HFFc6 (cell line): ENCODE measurements at regions not wholly inside any gene's neighbourhood (a gene's known extent, or its start where the extent isn't known, plus 50 kb on each side); places are given as distances from the start of the nearest gene placed in this dataset.
"Not testable (repeated sequence)": the region's sequence is repeated elsewhere in the genome, so short reads cannot be mapped to it uniquely, and the experiment has no call there.

ENCODE experiments used
- DNase-seq: peaks from one replicate; pipeline ENCODE4 v3.0.0-alpha.2; 2018
- H3K27ac Mint-ChIP-seq: 2 replicates; pipeline ENCODE4 v1.8.0; 2020; ENCODE audit warnings: mild to moderate bottlenecking, mixed read lengths
- H3K27me3 Mint-ChIP-seq: 2 replicates; pipeline ENCODE4 v1.8.0; 2021; ENCODE audit warnings: mild to moderate bottlenecking, moderate library complexity, mixed read lengths; ENCODE audit not compliant: insufficient read depth
- H3K36me3 Mint-ChIP-seq: 2 replicates; pipeline ENCODE4 v1.8.0; 2021; ENCODE audit warnings: low read depth, mixed read lengths
- H3K4me1 Mint-ChIP-seq: 2 replicates; pipeline ENCODE4 v1.8.0; 2020; ENCODE audit warnings: low read depth, mixed read lengths
- H3K4me3 Mint-ChIP-seq: 2 replicates; pipeline ENCODE4 v1.8.0; 2020; ENCODE audit warnings: mild to moderate bottlenecking, moderate library complexity, mixed read lengths
- H3K9me3 Mint-ChIP-seq: 2 replicates; pipeline ENCODE4 v1.8.0; 2020; ENCODE audit warnings: mild to moderate bottlenecking, mixed read lengths
- TF ChIP-seq, protein P1 (sequence below): fragments of 200-600 bp; sonication (generic); IDR thresholded peaks from 2 replicates; pipeline ENCODE4 v1.5.0; 2021; ENCODE audit warnings: antibody characterized with exemption, mild to moderate bottlenecking

DNA sequence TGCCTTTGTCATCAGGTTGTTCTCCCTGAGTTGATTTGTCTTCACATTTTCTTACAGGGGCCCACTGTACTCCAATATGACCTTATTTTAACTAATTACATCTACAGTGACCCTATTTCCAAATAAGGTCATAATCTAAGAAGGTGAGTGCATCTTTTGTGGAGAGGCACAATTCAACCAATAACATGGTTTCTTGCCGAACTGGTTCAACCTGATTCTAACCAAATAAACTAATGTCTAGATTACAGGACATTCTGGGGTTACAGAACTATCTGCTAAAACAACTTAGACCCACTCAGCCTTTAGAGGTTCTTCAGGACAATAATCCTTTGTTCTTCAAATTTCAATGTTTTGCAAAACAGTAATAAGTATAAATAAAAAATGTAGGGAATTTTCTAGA, 496.5 kb upstream of the SOX11 start:
- Mint-ChIP-seq H3K36me3 (no peaks in the 10 kb centered on the region; the same call in 1 of the 2 replicates), H3K27ac (no peak overlapping the region), H3K4me3 (no peak overlapping the region), H3K27me3 (no peaks in the 10 kb centered on the region), H3K4me1 (no peaks in the 10 kb centered on the region), H3K9me3 (peaks cover 37% of the 10 kb centered on the region)
- no peak for DNase-seq
- TF ChIP-seq, protein P1, sequence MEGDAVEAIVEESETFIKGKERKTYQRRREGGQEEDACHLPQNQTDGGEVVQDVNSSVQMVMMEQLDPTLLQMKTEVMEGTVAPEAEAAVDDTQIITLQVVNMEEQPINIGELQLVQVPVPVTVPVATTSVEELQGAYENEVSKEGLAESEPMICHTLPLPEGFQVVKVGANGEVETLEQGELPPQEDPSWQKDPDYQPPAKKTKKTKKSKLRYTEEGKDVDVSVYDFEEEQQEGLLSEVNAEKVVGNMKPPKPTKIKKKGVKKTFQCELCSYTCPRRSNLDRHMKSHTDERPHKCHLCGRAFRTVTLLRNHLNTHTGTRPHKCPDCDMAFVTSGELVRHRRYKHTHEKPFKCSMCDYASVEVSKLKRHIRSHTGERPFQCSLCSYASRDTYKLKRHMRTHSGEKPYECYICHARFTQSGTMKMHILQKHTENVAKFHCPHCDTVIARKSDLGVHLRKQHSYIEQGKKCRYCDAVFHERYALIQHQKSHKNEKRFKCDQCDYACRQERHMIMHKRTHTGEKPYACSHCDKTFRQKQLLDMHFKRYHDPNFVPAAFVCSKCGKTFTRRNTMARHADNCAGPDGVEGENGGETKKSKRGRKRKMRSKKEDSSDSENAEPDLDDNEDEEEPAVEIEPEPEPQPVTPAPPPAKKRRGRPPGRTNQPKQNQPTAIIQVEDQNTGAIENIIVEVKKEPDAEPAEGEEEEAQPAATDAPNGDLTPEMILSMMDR = no peak

DNA sequence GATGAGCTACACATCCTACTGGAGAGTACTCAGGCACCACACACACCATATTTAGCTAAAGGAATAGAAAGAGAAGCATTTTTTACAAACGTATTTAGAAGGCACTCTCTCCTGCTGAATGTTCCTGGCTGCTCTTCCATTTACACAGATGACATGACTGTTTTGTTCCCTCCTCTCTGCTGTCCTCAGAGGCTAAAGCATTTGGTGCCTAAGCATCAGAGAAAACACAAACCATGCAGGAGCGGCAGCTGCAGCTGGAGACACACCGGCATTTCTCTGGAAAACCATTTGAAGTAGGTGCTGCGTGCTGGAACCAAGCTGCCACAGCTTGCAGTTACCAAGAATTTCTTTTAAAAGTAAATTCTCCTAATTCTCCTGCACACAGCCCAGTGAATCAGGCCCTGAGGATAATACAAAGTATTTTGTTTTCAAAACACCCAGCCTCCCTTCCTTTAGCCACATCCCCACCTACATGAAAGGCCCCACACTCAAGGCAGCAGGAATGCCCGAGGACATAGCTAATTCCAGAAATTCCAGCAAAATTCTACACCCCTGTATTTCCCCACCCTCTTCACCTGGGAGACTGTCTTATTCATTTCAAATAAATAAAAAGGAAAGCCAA, 488.9 kb upstream of the SOX11 start:
- TF ChIP-seq, protein P1 = no peak
- Mint-ChIP-seq H3K36me3 (no peaks in the 10 kb centered on the region), H3K27me3 (no peaks in the 10 kb centered on the region), H3K4me3 (no peak overlapping the region), H3K27ac (no peak overlapping the region), H3K4me1 (no peaks in the 10 kb centered on the region), H3K9me3 (peaks cover 50% of the 10 kb centered on the region)
- no peak for DNase-seq

DNA sequence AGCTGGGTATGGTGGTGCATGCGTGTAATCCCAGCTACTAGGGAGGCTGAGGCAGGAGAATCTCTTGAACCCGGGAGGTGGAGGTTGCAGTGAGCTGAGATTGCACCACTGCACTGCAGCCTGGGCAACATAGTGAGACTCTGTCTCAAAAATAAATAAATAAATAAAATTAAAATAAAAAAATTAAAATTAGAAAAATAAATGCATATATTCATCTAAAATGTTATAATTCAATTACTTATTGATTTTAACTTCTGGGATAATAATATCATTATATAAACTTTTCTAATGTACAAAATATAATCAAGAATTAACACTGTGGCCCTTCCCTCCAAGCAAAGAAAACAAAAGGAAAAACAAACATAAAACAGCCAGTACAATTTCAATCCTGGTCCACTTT, 485.4 kb upstream of the SOX11 start:
- H3K36me3 Mint-ChIP-seq, H3K27ac Mint-ChIP-seq, H3K4me1 Mint-ChIP-seq, H3K27me3 Mint-ChIP-seq, H3K4me3 Mint-ChIP-seq, DNase-seq: not testable (repeated sequence)
- H3K9me3 Mint-ChIP-seq = peaks cover 49% of the 10 kb centered on the region

DNA sequence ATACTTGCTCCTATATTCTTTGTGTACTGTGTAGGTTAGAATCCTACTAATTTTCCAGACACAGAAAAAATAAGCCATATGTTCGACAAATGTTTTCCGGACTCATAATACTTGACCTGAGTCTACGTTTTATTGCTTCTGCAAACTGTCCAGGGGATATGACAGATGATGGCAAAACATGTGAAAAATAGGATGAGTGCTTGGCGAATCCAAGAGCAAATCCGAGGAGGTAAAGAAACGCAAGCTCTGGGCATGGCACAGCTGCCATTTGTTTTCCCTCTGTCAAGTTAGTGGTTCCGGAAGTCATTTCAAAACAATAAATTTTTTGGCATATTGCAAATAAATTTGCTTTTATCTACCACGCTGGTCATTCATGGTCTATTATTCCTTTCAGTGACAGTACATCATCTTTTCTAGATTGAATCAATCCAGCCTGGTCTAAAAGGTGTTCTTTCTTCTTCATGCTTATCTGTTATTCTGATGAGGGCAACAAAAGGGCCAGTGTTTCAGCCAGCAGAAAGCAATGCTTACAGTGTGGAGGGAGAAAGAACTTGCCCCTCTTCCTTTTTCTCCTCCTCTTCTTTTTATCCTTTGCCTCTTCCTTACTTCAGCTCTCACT, 476.1 kb upstream of the SOX11 start:
- Mint-ChIP-seq H3K36me3 (peaks cover 5% of the 10 kb centered on the region; the same call in 1 of the 2 replicates), H3K27ac (no peak overlapping the region), H3K27me3 (no peaks in the 10 kb centered on the region), H3K4me3 (no peak overlapping the region), H3K4me1 (no peaks in the 10 kb centered on the region), H3K9me3 (peaks cover 61% of the 10 kb centered on the region)
- DNase-seq = no peak
- TF ChIP-seq, protein P1 = no peak

DNA sequence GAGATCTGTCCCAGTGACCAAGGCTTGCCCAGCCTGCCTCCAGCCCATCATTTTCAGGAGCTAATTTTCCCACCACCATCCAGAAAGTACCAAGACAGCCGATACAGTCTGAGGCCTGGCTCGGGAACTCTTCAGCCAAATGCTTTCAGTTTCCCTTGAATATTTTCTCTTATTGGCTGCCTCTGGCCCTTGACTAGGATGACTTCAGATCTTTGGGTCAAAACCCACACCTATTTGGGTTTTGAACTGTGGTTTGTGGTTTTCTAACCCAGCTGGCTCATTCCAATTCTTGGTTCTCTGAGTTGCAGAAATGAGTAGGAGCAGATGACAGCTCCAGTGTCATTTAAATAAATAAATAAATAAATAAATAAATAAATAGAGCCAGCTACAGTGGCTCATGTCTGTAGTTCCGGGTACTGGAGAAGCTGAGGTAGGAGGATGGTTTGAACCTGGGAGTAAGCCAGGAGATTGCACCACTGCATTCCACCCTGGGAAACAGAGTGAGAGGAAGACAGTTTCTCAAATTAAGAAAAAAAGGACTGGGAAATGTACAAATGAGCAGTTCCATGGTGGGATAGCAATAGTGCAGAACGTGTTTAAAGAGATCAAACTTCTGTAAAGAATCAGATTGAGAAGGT, 465.0 kb upstream of the SOX11 start:
- Mint-ChIP-seq H3K4me1 (no peaks in the 10 kb centered on the region), H3K4me3 (no peak overlapping the region), H3K27ac (no peak overlapping the region), H3K27me3 (no peaks in the 10 kb centered on the region; the same call in 1 of the 2 replicates), H3K9me3 (peaks cover 45% of the 10 kb centered on the region), H3K36me3 (no peaks in the 10 kb centered on the region; the same call in 1 of the 2 replicates)
- no peak for DNase-seq
- TF ChIP-seq, protein P1 = no peak

DNA sequence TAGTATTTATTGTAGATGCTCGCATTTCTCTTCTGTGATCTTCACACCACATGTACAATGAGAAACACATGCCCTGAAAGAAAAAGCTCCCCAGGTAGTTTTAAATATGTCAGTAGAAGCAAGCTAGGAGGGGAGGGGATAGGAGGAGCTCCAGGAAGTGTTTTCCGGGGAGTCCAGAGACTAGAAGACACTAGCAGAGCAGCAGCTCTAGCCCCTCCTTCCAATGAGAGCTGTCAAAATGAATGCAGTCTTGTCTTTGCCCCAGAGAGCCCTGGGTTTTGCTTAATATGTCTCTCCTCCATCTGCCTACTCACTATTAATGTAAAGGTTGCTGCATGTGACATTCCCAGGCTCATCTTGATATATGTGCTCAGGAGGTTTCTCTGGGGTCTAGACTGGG, 462.6 kb upstream of the SOX11 start:
- H3K9me3 Mint-ChIP-seq = peaks cover 48% of the 10 kb centered on the region
- no peaks in the 10 kb centered on the region for H3K4me1 Mint-ChIP-seq
- H3K36me3 Mint-ChIP-seq = no peaks in the 10 kb centered on the region; the same call in 1 of the 2 replicates
- TF ChIP-seq, protein P1 = no peak
- DNase-seq = no peak
- no peak overlapping the region for H3K27ac Mint-ChIP-seq
- H3K27me3 Mint-ChIP-seq = no peaks in the 10 kb centered on the region; the same call in 1 of the 2 replicates
- H3K4me3 Mint-ChIP-seq = no peak overlapping the region
